ENCODE measurements at regions not wholly inside any gene's neighbourhood (a gene's known extent, or its start where the extent isn't known, plus 50 kb on each side); places are given as distances from the start of the nearest gene placed in this dataset.

DNA sequence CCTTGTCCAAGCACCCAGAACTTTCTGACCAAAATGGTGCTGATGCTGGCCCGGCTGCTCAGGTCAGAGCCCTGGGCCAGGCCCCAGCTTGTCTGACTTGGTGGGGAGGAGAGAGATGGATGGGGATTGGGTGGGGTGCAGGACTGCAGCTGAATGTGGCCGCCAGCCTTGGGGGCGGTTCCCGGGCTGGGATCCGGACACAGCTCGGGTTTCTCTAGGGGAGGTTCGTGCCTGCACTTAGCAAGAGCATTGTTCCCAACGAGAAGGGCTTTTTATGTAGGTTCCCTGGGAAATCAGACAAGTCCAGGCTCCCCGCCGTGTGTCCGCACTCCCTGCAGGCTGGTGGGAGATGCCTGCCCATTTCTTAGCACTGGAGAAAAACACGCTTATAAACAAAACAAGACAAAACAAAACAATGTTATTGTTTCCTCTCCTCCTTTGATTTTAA lies 50.5 kb upstream of the HS6ST1 start:
- TF ChIP-seq TCF7 (CRISPR knock-in tag; IDR thresholded peaks at IDR 0.05; ENCODE audit: low read depth) (no peak), ZBTB21 (CRISPR knock-in tag; IDR thresholded peaks at IDR 0.05; ENCODE audit: borderline replicate concordance) (no peak), SMAD4 (CRISPR knock-in tag; IDR thresholded peaks at IDR 0.05) (no peak), NR3C1 (CRISPR knock-in tag; conservative IDR thresholded peaks at IDR 0.05; ENCODE audit: low read depth) (no peak), TEAD4 (CRISPR knock-in tag; IDR thresholded peaks at IDR 0.05) (no peak), TP53 (CRISPR knock-in tag; IDR thresholded peaks at IDR 0.05) (no peak)
- TF ChIP-seq, protein P1, sequence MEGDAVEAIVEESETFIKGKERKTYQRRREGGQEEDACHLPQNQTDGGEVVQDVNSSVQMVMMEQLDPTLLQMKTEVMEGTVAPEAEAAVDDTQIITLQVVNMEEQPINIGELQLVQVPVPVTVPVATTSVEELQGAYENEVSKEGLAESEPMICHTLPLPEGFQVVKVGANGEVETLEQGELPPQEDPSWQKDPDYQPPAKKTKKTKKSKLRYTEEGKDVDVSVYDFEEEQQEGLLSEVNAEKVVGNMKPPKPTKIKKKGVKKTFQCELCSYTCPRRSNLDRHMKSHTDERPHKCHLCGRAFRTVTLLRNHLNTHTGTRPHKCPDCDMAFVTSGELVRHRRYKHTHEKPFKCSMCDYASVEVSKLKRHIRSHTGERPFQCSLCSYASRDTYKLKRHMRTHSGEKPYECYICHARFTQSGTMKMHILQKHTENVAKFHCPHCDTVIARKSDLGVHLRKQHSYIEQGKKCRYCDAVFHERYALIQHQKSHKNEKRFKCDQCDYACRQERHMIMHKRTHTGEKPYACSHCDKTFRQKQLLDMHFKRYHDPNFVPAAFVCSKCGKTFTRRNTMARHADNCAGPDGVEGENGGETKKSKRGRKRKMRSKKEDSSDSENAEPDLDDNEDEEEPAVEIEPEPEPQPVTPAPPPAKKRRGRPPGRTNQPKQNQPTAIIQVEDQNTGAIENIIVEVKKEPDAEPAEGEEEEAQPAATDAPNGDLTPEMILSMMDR (IDR thresholded peaks at IDR 0.05) = no peak
- TF ChIP-seq, protein P2, sequence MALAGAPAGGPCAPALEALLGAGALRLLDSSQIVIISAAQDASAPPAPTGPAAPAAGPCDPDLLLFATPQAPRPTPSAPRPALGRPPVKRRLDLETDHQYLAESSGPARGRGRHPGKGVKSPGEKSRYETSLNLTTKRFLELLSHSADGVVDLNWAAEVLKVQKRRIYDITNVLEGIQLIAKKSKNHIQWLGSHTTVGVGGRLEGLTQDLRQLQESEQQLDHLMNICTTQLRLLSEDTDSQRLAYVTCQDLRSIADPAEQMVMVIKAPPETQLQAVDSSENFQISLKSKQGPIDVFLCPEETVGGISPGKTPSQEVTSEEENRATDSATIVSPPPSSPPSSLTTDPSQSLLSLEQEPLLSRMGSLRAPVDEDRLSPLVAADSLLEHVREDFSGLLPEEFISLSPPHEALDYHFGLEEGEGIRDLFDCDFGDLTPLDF (CRISPR knock-in tag; IDR thresholded peaks at IDR 0.05) = no peak
- TF ChIP-seq, protein P3, sequence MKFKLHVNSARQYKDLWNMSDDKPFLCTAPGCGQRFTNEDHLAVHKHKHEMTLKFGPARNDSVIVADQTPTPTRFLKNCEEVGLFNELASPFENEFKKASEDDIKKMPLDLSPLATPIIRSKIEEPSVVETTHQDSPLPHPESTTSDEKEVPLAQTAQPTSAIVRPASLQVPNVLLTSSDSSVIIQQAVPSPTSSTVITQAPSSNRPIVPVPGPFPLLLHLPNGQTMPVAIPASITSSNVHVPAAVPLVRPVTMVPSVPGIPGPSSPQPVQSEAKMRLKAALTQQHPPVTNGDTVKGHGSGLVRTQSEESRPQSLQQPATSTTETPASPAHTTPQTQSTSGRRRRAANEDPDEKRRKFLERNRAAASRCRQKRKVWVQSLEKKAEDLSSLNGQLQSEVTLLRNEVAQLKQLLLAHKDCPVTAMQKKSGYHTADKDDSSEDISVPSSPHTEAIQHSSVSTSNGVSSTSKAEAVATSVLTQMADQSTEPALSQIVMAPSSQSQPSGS (CRISPR knock-in tag; IDR thresholded peaks at IDR 0.05; ENCODE audit: borderline replicate concordance, low read depth) = no peak
- TF ChIP-seq, protein P4, sequence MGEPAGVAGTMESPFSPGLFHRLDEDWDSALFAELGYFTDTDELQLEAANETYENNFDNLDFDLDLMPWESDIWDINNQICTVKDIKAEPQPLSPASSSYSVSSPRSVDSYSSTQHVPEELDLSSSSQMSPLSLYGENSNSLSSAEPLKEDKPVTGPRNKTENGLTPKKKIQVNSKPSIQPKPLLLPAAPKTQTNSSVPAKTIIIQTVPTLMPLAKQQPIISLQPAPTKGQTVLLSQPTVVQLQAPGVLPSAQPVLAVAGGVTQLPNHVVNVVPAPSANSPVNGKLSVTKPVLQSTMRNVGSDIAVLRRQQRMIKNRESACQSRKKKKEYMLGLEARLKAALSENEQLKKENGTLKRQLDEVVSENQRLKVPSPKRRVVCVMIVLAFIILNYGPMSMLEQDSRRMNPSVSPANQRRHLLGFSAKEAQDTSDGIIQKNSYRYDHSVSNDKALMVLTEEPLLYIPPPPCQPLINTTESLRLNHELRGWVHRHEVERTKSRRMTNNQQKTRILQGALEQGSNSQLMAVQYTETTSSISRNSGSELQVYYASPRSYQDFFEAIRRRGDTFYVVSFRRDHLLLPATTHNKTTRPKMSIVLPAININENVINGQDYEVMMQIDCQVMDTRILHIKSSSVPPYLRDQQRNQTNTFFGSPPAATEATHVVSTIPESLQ (CRISPR knock-in tag; IDR thresholded peaks at IDR 0.05) = no peak
- TF ChIP-seq, protein P5, sequence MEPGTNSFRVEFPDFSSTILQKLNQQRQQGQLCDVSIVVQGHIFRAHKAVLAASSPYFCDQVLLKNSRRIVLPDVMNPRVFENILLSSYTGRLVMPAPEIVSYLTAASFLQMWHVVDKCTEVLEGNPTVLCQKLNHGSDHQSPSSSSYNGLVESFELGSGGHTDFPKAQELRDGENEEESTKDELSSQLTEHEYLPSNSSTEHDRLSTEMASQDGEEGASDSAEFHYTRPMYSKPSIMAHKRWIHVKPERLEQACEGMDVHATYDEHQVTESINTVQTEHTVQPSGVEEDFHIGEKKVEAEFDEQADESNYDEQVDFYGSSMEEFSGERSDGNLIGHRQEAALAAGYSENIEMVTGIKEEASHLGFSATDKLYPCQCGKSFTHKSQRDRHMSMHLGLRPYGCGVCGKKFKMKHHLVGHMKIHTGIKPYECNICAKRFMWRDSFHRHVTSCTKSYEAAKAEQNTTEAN (CRISPR knock-in tag; IDR thresholded peaks at IDR 0.05) = no peak
- TF ChIP-seq, protein P6, sequence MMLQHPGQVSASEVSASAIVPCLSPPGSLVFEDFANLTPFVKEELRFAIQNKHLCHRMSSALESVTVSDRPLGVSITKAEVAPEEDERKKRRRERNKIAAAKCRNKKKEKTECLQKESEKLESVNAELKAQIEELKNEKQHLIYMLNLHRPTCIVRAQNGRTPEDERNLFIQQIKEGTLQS (CRISPR knock-in tag; conservative IDR thresholded peaks at IDR 0.05) = no peak
- TF ChIP-seq, protein P7, sequence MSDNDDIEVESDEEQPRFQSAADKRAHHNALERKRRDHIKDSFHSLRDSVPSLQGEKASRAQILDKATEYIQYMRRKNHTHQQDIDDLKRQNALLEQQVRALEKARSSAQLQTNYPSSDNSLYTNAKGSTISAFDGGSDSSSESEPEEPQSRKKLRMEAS (CRISPR knock-in tag; IDR thresholded peaks at IDR 0.05) = no peak
- TF ChIP-seq, protein P8, sequence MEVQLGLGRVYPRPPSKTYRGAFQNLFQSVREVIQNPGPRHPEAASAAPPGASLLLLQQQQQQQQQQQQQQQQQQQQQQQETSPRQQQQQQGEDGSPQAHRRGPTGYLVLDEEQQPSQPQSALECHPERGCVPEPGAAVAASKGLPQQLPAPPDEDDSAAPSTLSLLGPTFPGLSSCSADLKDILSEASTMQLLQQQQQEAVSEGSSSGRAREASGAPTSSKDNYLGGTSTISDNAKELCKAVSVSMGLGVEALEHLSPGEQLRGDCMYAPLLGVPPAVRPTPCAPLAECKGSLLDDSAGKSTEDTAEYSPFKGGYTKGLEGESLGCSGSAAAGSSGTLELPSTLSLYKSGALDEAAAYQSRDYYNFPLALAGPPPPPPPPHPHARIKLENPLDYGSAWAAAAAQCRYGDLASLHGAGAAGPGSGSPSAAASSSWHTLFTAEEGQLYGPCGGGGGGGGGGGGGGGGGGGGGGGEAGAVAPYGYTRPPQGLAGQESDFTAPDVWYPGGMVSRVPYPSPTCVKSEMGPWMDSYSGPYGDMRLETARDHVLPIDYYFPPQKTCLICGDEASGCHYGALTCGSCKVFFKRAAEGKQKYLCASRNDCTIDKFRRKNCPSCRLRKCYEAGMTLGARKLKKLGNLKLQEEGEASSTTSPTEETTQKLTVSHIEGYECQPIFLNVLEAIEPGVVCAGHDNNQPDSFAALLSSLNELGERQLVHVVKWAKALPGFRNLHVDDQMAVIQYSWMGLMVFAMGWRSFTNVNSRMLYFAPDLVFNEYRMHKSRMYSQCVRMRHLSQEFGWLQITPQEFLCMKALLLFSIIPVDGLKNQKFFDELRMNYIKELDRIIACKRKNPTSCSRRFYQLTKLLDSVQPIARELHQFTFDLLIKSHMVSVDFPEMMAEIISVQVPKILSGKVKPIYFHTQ (CRISPR knock-in tag; IDR thresholded peaks at IDR 0.05) = no peak
